ENCODE measurements at regions not wholly inside any gene's neighbourhood (a gene's known extent, or its start where the extent isn't known, plus 50 kb on each side); places are given as distances from the start of the nearest gene placed in this dataset.

DNA sequence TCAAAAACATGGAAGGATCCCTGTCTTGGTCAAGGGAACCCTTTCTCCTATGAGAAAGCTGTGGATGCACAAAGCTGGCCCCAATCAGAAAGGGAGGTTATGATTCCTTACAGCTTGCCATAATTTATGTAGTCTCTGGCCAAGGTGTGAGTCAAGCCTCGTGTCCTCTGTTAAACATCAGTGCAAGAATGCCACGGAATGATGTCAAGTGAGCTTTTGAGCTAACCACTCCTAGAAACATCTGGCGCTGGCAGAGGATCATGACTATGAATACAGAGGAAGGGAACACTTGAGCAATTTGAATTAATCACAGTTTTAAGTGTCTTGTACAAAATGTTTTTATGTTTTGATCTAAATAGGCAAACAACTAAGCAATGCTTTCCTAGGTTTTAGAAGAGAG lies 51.5 kb upstream of the RAP2C start:
- H3K9me3 ChIP-seq (ENCODE audit: low read length), result no peaks in the 10 kb centered on the region
- intact Hi-C loops (cut with micrococcal nuclease; ENCODE audit: unreplicated experiment), result no loop called here
- TF ChIP-seq FOXJ3 (CRISPR knock-in tag; IDR thresholded peaks at IDR 0.05; ENCODE audit: borderline replicate concordance) (no peak), SP140L (CRISPR knock-in tag; IDR thresholded peaks at IDR 0.05; ENCODE audit: borderline replicate concordance) (no peak), TBX3 (IDR thresholded peaks at IDR 0.05; ENCODE audit: borderline replicate concordance) (no peak), NCOR1 (IDR thresholded peaks at IDR 0.05; ENCODE audit: borderline replicate concordance, low read length) (no peak), ZMYM2 (CRISPR knock-in tag; IDR thresholded peaks at IDR 0.05) (no peak), ZNF773 (CRISPR knock-in tag; IDR thresholded peaks at IDR 0.05; ENCODE audit: borderline replicate concordance) (no peak), ZC3H13 (CRISPR knock-in tag; IDR thresholded peaks at IDR 0.05) (no peak), DPF2 (CRISPR knock-in tag; IDR thresholded peaks at IDR 0.05; ENCODE audit: borderline replicate concordance, low read depth) (no peak), ZFY (CRISPR knock-in tag; IDR thresholded peaks at IDR 0.05) (no peak), NCOA5 (CRISPR knock-in tag; IDR thresholded peaks at IDR 0.05) (no peak), ZBTB46 (CRISPR knock-in tag; IDR thresholded peaks at IDR 0.05; ENCODE audit: borderline replicate concordance) (no peak), NFE2 (CRISPR knock-in tag; IDR thresholded peaks at IDR 0.05) (no peak), HNF4A (CRISPR knock-in tag; IDR thresholded peaks at IDR 0.05) (no peak), SETDB1 (CRISPR knock-in tag; IDR thresholded peaks at IDR 0.05; ENCODE audit: borderline replicate concordance) (no peak), ZNF619 (CRISPR knock-in tag; IDR thresholded peaks at IDR 0.05) (no peak), ZNF253 (CRISPR knock-in tag; IDR thresholded peaks at IDR 0.05; ENCODE audit: borderline replicate concordance) (no peak), TOPORS (CRISPR knock-in tag; IDR thresholded peaks at IDR 0.05) (no peak)
- TF ChIP-seq, protein P1, sequence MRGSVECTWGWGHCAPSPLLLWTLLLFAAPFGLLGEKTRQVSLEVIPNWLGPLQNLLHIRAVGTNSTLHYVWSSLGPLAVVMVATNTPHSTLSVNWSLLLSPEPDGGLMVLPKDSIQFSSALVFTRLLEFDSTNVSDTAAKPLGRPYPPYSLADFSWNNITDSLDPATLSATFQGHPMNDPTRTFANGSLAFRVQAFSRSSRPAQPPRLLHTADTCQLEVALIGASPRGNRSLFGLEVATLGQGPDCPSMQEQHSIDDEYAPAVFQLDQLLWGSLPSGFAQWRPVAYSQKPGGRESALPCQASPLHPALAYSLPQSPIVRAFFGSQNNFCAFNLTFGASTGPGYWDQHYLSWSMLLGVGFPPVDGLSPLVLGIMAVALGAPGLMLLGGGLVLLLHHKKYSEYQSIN (CRISPR knock-in tag; IDR thresholded peaks at IDR 0.05; ENCODE audit: borderline replicate concordance), result no peak
- no peak overlapping the region for H3K9ac ChIP-seq (ENCODE audit: insufficient read depth, low read depth, low read length)
- no peak overlapping the region for H3K27ac ChIP-seq (ENCODE audit: extremely low read length, insufficient read depth, low read length)
- ATAC-seq (no peak), FAIRE-seq (no peak), DNase-seq (ENCODE audit: low spot score) (no peak)
- H3K4me3 ChIP-seq (replicated peaks in 1 of 3; ENCODE audit: insufficient read depth in 1 of 3, low read depth in 2 of 3, low read length in 3 of 3), result no peak overlapping the region
- H4K20me1 ChIP-seq (ENCODE audit: insufficient read depth, low read length), result no peaks in the 10 kb centered on the region
- no peaks in the 10 kb centered on the region for H3K36me3 ChIP-seq (replicated peaks in 1 of 2; ENCODE audit: control insufficient read depth in 1 of 2, insufficient read depth in 2 of 2, low read length in 2 of 2)
- POLR2A ChIA-PET, result no interaction called here
- in situ Hi-C loops (cut with HindIII; ENCODE audit: extremely low pct_ligation_motif_present, low pct_unique_long_range_greater_than_20kb), result no loop called here
- no peaks in the 10 kb centered on the region for H3K79me2 ChIP-seq (ENCODE audit: insufficient read depth, low read length)
- no peaks in the 10 kb centered on the region for H3K4me1 ChIP-seq (ENCODE audit: insufficient read depth, low read length)
- no TSS peak for BruUV-seq (replicated peaks)
- WGBS (ENCODE audit: low lambda C conversion rate), result 82% methylated on average over 3 of the region's 3 CpGs
- no peak overlapping the region for H2AFZ ChIP-seq (ENCODE audit: low read length)
- CTCF ChIA-PET (ENCODE audit: low intra/inter-chr PET ratio, low total read pairs), result no interaction called here
- H3K4me2 ChIP-seq (ENCODE audit: low read depth, low read length), result no peak overlapping the region
- H3K27me3 ChIP-seq (ENCODE audit: control insufficient read depth in 1 of 2, insufficient read depth in 2 of 2, low read length in 2 of 2), result no peaks in the 10 kb centered on the region
